Upper lobe of left lung (tissue), 6 donors: ENCODE measurements at regions not wholly inside any gene's neighbourhood (a gene's known extent, or its start where the extent isn't known, plus 50 kb on each side); places are given as distances from the start of the nearest gene placed in this dataset.

Experiments used
- ATAC-seq, 2 donors: fragments of 200-7000 bp; cut with Tn5 transposase; one replicate each; pipeline ENCODE4 v1.9.1; 2022; ENCODE audit warnings: mild to moderate bottlenecking in 2 of 2, moderate library complexity in 2 of 2; ENCODE audit not compliant: low FRiP score in 2 of 2
- DNase-seq, 2 donors: peaks; one replicate each; pipeline ENCODE4 v3.0.0-alpha.2; 2019 to 2020
- H3K27ac ChIP-seq, 4 donors: fragments of 200-600 bp; sonication (generic); one replicate each; pipeline ENCODE4 v1.5.1; 2016 to 2019
- H3K27me3 ChIP-seq, 4 donors: fragments of 200-600 bp; sonication (generic); one replicate each; pipeline ENCODE4 v1.5.1; 2017 to 2019
- H3K36me3 ChIP-seq, 4 donors: fragments of 200-600 bp; sonication (generic); one replicate each; pipeline ENCODE4 v1.5.1; 2016 to 2019
- H3K4me1 ChIP-seq, 4 donors: fragments of 200-600 bp; sonication (generic); one replicate each; pipeline ENCODE4 v1.5.1; 2018 to 2019
- H3K4me3 ChIP-seq, 4 donors: fragments of 200-600 bp; sonication (generic); one replicate each; pipeline ENCODE4 v1.5.1; 2017 to 2019; ENCODE audit warnings: mild to moderate bottlenecking in 2 of 4, moderate library complexity in 1 of 4
- H3K9me3 ChIP-seq, 4 donors: fragments of 200-600 bp; sonication (generic); one replicate each; pipeline ENCODE4 v1.5.1; 2018 to 2019
- CTCF ChIP-seq, 6 experiments: fragments of 450-650 bp in 4 of 6; fragments of 200-600 bp in 2 of 6; sonication (generic) in 2 of 6; IDR thresholded peaks; one replicate each; pipeline ENCODE4 v1.5.1; 2016 to 2019; ENCODE audit warnings: antibody characterized with exemption in 6 of 6
- EP300 ChIP-seq, 4 donors: sonication (generic); formaldehyde crosslinking; IDR thresholded peaks; one replicate each; pipeline ENCODE4 v1.5.1; 2017; ENCODE audit warnings: antibody characterized with exemption in 4 of 4, control low read depth in 2 of 4
- POLR2A ChIP-seq, 4 donors: fragments of 450-650 bp; IDR thresholded peaks; one replicate each; pipeline ENCODE4 v1.5.1; 2016 to 2017; ENCODE audit warnings: antibody characterized with exemption in 4 of 4, mild to moderate bottlenecking in 2 of 4
- POLR2AphosphoS5 ChIP-seq, 2 donors: sonication (generic); formaldehyde crosslinking; IDR thresholded peaks; one replicate each; pipeline ENCODE4 v1.5.1; 2017; ENCODE audit warnings: antibody characterized with exemption in 2 of 2
- WGBS, 2 donors: methylation state at CpG; one replicate each; pipeline ENCODE4 v1.1.5; 2017 to 2018; 5-methylcytosine and 5-hydroxymethylcytosine counted together
- donor health status: DM: no; HTN: no; CAD: no; lungs with moderate emphysema.
- donor health status: DM: no; HTN: yes; CAD: no; lungs with severe emphysema.

GRCh38 chr6:139654888-139655782, 280.7 kb upstream of the CITED2 start:
- 76 to 80% methylated on average over 10 of the region's 10 CpGs for WGBS, 2 donors
- ATAC-seq: no peak
- Histone ChIP-seq H3K9me3 (no peaks in the 10 kb centered on the region), H3K4me3 (no peak overlapping the region), H3K36me3 (no peaks in the 10 kb centered on the region), H3K27ac (no peak overlapping the region), H3K27me3 (no peaks in the 10 kb centered on the region), H3K4me1 (peaks cover 0 to 8% (median 0%) of the 10 kb centered on the region in 4 donors)
- no peak for DNase-seq
- TF ChIP-seq EP300 (IDR thresholded peaks at IDR 0.05) (no peak), POLR2A (IDR thresholded peaks at IDR 0.05) (no peak), CTCF (IDR thresholded peaks at IDR 0.05) (no peak)

- Histone ChIP-seq H3K9me3 (no peaks in the 10 kb centered on the region), H3K4me3 (no peak overlapping the region), H3K27me3 (no peaks in the 10 kb centered on the region), H3K4me1 (peaks cover 0 to 8% (median 0%) of the 10 kb centered on the region in 4 donors), H3K27ac (no peak overlapping the region), H3K36me3 (no peaks in the 10 kb centered on the region)
- TF ChIP-seq POLR2A (IDR thresholded peaks at IDR 0.05) (no peak), POLR2AphosphoS5 (IDR thresholded peaks at IDR 0.05) (no peak), EP300 (IDR thresholded peaks at IDR 0.05) (no peak), CTCF (IDR thresholded peaks at IDR 0.05) (no peak)
- ATAC-seq (no peak), DNase-seq (no peak)
- 92 to 95% methylated on average over 5 of the region's 5 CpGs for WGBS, 2 donors
Measured at GRCh38 chr6:139654309-139654708, 279.9 kb upstream of the CITED2 start.

- no peak for DNase-seq
Measured at GRCh38 chr6:139653111-139653510, 278.7 kb upstream of the CITED2 start.

GRCh38 chr6:139650941-139651340, 276.5 kb upstream of the CITED2 start:
- H3K27ac ChIP-seq: no peak overlapping the region
- no peak for ATAC-seq
- no peak for DNase-seq
- peaks cover 0 to 3% (median 0%) of the 10 kb centered on the region in 4 donors for H3K9me3 ChIP-seq
- TF ChIP-seq POLR2AphosphoS5 (IDR thresholded peaks at IDR 0.05) (no peak), CTCF (IDR thresholded peaks at IDR 0.05) (no peak), EP300 (IDR thresholded peaks at IDR 0.05) (no peak), POLR2A (IDR thresholded peaks at IDR 0.05) (no peak)
- H3K27me3 ChIP-seq: no peaks in the 10 kb centered on the region
- WGBS, 2 donors: 76 to 79% methylated on average over 5 of the region's 5 CpGs
- H3K4me1 ChIP-seq: peaks cover 0 to 6% (median 0%) of the 10 kb centered on the region in 4 donors
- no peak overlapping the region for H3K4me3 ChIP-seq
- H3K36me3 ChIP-seq: no peaks in the 10 kb centered on the region

More at GRCh38 chr6:139653111-139653510, 278.7 kb upstream of the CITED2 start:
- peaks cover 0 to 8% (median 0%) of the 10 kb centered on the region in 4 donors for H3K4me1 ChIP-seq
- TF ChIP-seq EP300 (IDR thresholded peaks at IDR 0.05) (no peak), CTCF (IDR thresholded peaks at IDR 0.05) (no peak), POLR2AphosphoS5 (IDR thresholded peaks at IDR 0.05) (no peak), POLR2A (IDR thresholded peaks at IDR 0.05) (no peak)
- H3K9me3 ChIP-seq: no peaks in the 10 kb centered on the region
- no peak for ATAC-seq
- WGBS, 2 donors: 60 to 88% methylated on average over 4 of the region's 4 CpGs
- no peaks in the 10 kb centered on the region for H3K27me3 ChIP-seq
- H3K27ac ChIP-seq: no peak overlapping the region
- H3K4me3 ChIP-seq: no peak overlapping the region
- no peaks in the 10 kb centered on the region for H3K36me3 ChIP-seq
